Loucy (cell line): ENCODE measurements at regions not wholly inside any gene's neighbourhood (a gene's known extent, or its start where the extent isn't known, plus 50 kb on each side); places are given as distances from the start of the nearest gene placed in this dataset.

Experiments used
- CTCF ChIP-seq: fragments of 200-600 bp; sonication (generic); conservative IDR thresholded peaks from 2 replicates; pipeline ENCODE4 v1.5.1; 2014; ENCODE audit warnings: mild to moderate bottlenecking, antibody characterized with exemption, low read length
- EZH2phosphoT487 ChIP-seq: fragments of 200-600 bp; IDR thresholded peaks from 2 replicates; pipeline ENCODE4 v1.6.1; 2018; ENCODE audit warnings: antibody characterized with exemption, mild to moderate bottlenecking, moderate library complexity, borderline replicate concordance

GRCh38 chr7:26022982-26023381 is 129.0 kb upstream of the NFE2L3 start:
- TF ChIP-seq CTCF: no peak
- no peak for TF ChIP-seq EZH2phosphoT487
